ENCODE measurements at regions not wholly inside any gene's neighbourhood (a gene's known extent, or its start where the extent isn't known, plus 50 kb on each side); places are given as distances from the start of the nearest gene placed in this dataset.

GRCh38 chr7:24381894-24382505 lies 98.0 kb downstream of the NPY start:
- TF ChIP-seq REST (IDR thresholded peaks at IDR 0.05; ENCODE audit: low read depth) (no peak), EGR1 (IDR thresholded peaks at IDR 0.05) (no peak), TAF1 (IDR thresholded peaks at IDR 0.05; ENCODE audit: low read depth) (no peak), MAX (IDR thresholded peaks at IDR 0.05) (no peak), RAD21 (IDR thresholded peaks at IDR 0.05; ENCODE audit: low read depth) (peak; percentile 72), CEBPB (IDR thresholded peaks at IDR 0.05) (no peak), EP300 (IDR thresholded peaks at IDR 0.05; ENCODE audit: borderline replicate concordance) (no peak), NFIC (IDR thresholded peaks at IDR 0.05) (no peak)

Measured in Ishikawa (cell line).